ENCODE measurements at regions not wholly inside any gene's neighbourhood (a gene's known extent, or its start where the extent isn't known, plus 50 kb on each side); places are given as distances from the start of the nearest gene placed in this dataset.

DNA sequence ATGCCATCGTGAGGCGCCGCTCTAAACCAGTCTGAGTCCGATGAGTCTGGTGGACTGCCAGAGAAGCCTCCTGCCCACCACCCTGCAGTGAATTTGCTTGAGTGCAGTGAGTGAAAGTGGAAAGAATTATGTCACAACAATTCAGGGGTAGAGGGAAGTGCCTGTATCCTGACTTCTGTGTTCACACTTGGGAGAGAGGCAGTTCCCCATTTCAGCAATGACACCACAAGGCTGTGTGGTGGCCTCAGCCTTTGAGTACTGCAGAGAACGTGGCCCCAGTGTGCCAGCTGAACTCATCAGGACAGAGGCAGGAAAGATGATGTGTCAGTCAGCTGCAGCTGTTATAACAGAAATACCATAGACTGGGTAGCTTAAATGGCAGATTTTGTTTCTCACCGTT is 155.6 kb downstream of the COG6 start:
- TF ChIP-seq, protein P1, sequence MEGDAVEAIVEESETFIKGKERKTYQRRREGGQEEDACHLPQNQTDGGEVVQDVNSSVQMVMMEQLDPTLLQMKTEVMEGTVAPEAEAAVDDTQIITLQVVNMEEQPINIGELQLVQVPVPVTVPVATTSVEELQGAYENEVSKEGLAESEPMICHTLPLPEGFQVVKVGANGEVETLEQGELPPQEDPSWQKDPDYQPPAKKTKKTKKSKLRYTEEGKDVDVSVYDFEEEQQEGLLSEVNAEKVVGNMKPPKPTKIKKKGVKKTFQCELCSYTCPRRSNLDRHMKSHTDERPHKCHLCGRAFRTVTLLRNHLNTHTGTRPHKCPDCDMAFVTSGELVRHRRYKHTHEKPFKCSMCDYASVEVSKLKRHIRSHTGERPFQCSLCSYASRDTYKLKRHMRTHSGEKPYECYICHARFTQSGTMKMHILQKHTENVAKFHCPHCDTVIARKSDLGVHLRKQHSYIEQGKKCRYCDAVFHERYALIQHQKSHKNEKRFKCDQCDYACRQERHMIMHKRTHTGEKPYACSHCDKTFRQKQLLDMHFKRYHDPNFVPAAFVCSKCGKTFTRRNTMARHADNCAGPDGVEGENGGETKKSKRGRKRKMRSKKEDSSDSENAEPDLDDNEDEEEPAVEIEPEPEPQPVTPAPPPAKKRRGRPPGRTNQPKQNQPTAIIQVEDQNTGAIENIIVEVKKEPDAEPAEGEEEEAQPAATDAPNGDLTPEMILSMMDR (IDR thresholded peaks at IDR 0.05) = no peak
- TF ChIP-seq POLR2A (IDR thresholded peaks at IDR 0.05) = no peak

All from Peyer's patch (tissue), 4 donors.